OCI-LY1 (cell line): ENCODE measurements at regions not wholly inside any gene's neighbourhood (a gene's known extent, or its start where the extent isn't known, plus 50 kb on each side); places are given as distances from the start of the nearest gene placed in this dataset.

Source experiments
- H2AFZ ChIP-seq: fragments of 200-600 bp; sonication (generic), shearing (Covaris generic); 2 replicates; pipeline ENCODE4 v1.6.0; 2014; ENCODE audit warnings: antibody characterized with exemption, mild to moderate bottlenecking, low read length
- H3F3A ChIP-seq: fragments of 200-600 bp; sonication (generic), shearing (Covaris generic); 2 replicates; pipeline ENCODE4 v1.6.0; 2014; ENCODE audit warnings: mild to moderate bottlenecking, antibody characterized with exemption, low read length, moderate library complexity; ENCODE audit not compliant: insufficient read depth
- H3K27ac ChIP-seq: fragments of 200-600 bp; sonication (generic); 2 replicates; pipeline ENCODE4 v1.5.1; 2014; ENCODE audit warnings: low read length, mixed run types, mild to moderate bottlenecking, low read depth; ENCODE audit not compliant: poor library complexity, severe bottlenecking
- H3K27me3 ChIP-seq: fragments of 200-600 bp; sonication (generic); 2 replicates; pipeline ENCODE4 v1.6.0; 2014; ENCODE audit warnings: antibody characterized with exemption, mild to moderate bottlenecking, low read length, moderate library complexity; ENCODE audit not compliant: insufficient read depth
- H3K36me3 ChIP-seq: fragments of 200-600 bp; sonication (generic); 2 replicates; pipeline ENCODE4 v1.6.1; 2014; ENCODE audit warnings: mild to moderate bottlenecking, antibody characterized with exemption, low read length, moderate library complexity, mixed read lengths; ENCODE audit not compliant: insufficient read depth
- H3K4me1 ChIP-seq: fragments of 200-600 bp; sonication (generic); 2 replicates; pipeline ENCODE4 v1.5.1; 2014; ENCODE audit warnings: mild to moderate bottlenecking, low read length, moderate library complexity; ENCODE audit not compliant: insufficient read depth, severe bottlenecking
- H3K4me2 ChIP-seq: fragments of 200-600 bp; sonication (generic), shearing (Covaris generic); 2 replicates; pipeline ENCODE4 v1.6.1; 2014; ENCODE audit warnings: low read length
- H3K4me3 ChIP-seq: fragments of 200-600 bp; sonication (generic); 2 replicates; pipeline ENCODE4 v1.5.1; 2014; ENCODE audit warnings: low read length, low read depth, mild to moderate bottlenecking, mixed read lengths; ENCODE audit not compliant: poor library complexity, severe bottlenecking
- H3K79me2 ChIP-seq: fragments of 200-600 bp; shearing (Covaris generic); 2 replicates; pipeline ENCODE4 v1.6.1; 2016; ENCODE audit warnings: mixed run types, low read length, mixed read lengths; ENCODE audit not compliant: insufficient read depth
- H3K9ac ChIP-seq: fragments of 200-600 bp; sonication (generic), shearing (Covaris generic); 2 replicates; pipeline ENCODE4 v1.6.1; 2014; ENCODE audit warnings: mild to moderate bottlenecking, low read length, mixed read lengths
- H3K9me2 ChIP-seq: fragments of 200-600 bp; sonication (generic), shearing (Covaris generic); 2 replicates; pipeline ENCODE4 v1.6.1; 2014; ENCODE audit warnings: low read depth, mild to moderate bottlenecking, low read length, mixed read lengths
- H3K9me3 ChIP-seq: fragments of 200-600 bp; shearing (Covaris generic); 2 replicates; pipeline ENCODE4 v1.6.1; 2014; ENCODE audit warnings: low read length, mixed read lengths
- H4K20me1 ChIP-seq: fragments of 200-600 bp; sonication (generic), shearing (Covaris generic); 2 replicates; pipeline ENCODE4 v1.6.0; 2016; ENCODE audit warnings: mild to moderate bottlenecking, low read length; ENCODE audit not compliant: insufficient read depth
- CTCF ChIP-seq: fragments of 200-600 bp; sonication (generic), shearing (Covaris generic); IDR thresholded peaks from 2 replicates; pipeline ENCODE4 v1.5.1; 2017; ENCODE audit warnings: mild to moderate bottlenecking, antibody characterized with exemption, low read length, moderate library complexity, mixed read lengths
- EZH2 ChIP-seq: fragments of 200-600 bp; sonication (generic), shearing (Covaris generic); IDR thresholded peaks from 2 replicates; pipeline ENCODE4 v1.8.0; 2017; ENCODE audit warnings: borderline replicate concordance, mixed run types, mild to moderate bottlenecking, antibody characterized with exemption, low read length, moderate library complexity, mixed read lengths

- Histone ChIP-seq H3K4me2 (no peak overlapping the region), H3K9me2 (no peaks in the 10 kb centered on the region), H3F3A (no peaks in the 10 kb centered on the region), H3K4me1 (no peaks in the 10 kb centered on the region), H3K4me3 (no peak overlapping the region), H3K36me3 (no peaks in the 10 kb centered on the region), H2AFZ (no peak overlapping the region), H3K27ac (no peak overlapping the region), H3K9ac (no peak overlapping the region), H3K79me2 (no peaks in the 10 kb centered on the region), H4K20me1 (no peaks in the 10 kb centered on the region), H3K9me3 (no peaks in the 10 kb centered on the region), H3K27me3 (no peaks in the 10 kb centered on the region)
- no peak for TF ChIP-seq EZH2
- TF ChIP-seq CTCF, result no peak
Measured at GRCh38 chr3:171531716-171532115, 71.5 kb upstream of the TNIK start.

GRCh38 chr3:171528102-171528501 lies 67.9 kb upstream of the TNIK start:
- no peaks in the 10 kb centered on the region for H3K9me2 ChIP-seq
- no peak overlapping the region for H2AFZ ChIP-seq
- H3F3A ChIP-seq, result no peaks in the 10 kb centered on the region
- TF ChIP-seq CTCF, result no peak
- no peak for TF ChIP-seq EZH2
- no peaks in the 10 kb centered on the region for H3K36me3 ChIP-seq
- H3K27ac ChIP-seq, result no peak overlapping the region
- H3K27me3 ChIP-seq, result no peaks in the 10 kb centered on the region
- H3K79me2 ChIP-seq, result no peaks in the 10 kb centered on the region
- no peaks in the 10 kb centered on the region for H3K9me3 ChIP-seq
- H3K4me3 ChIP-seq, result no peak overlapping the region
- no peak overlapping the region for H3K4me2 ChIP-seq
- no peak overlapping the region for H3K9ac ChIP-seq
- H3K4me1 ChIP-seq, result no peaks in the 10 kb centered on the region
- H4K20me1 ChIP-seq, result no peaks in the 10 kb centered on the region

- no peak for TF ChIP-seq CTCF
- TF ChIP-seq EZH2, result no peak
- H3F3A ChIP-seq, result no peaks in the 10 kb centered on the region
Measured at GRCh38 chr3:171526869-171527268, 66.7 kb upstream of the TNIK start.

More at GRCh38 chr3:171526869-171527268, 66.7 kb upstream of the TNIK start:
- Histone ChIP-seq H3K4me1 (no peaks in the 10 kb centered on the region), H3K9me2 (no peaks in the 10 kb centered on the region), H3K9me3 (no peaks in the 10 kb centered on the region), H2AFZ (no peak overlapping the region), H3K27me3 (no peaks in the 10 kb centered on the region), H3K36me3 (no peaks in the 10 kb centered on the region), H3K9ac (no peak overlapping the region), H3K4me3 (no peak overlapping the region), H3K4me2 (no peak overlapping the region), H4K20me1 (no peaks in the 10 kb centered on the region), H3K27ac (no peak overlapping the region), H3K79me2 (no peaks in the 10 kb centered on the region)
